ENCODE measurements at regions not wholly inside any gene's neighbourhood (a gene's known extent, or its start where the extent isn't known, plus 50 kb on each side); places are given as distances from the start of the nearest gene placed in this dataset.

- H3K4me1 ChIP-seq (replicated peaks; ENCODE audit: insufficient read depth): no peaks in the 10 kb centered on the region
- DNase-seq: no peak
- no peaks in the 10 kb centered on the region for H3K9me3 ChIP-seq (ENCODE audit: insufficient read depth, low read depth)
- H3F3A ChIP-seq (ENCODE audit: insufficient read depth, low read depth): no peaks in the 10 kb centered on the region
- intact Hi-C loops (cut with micrococcal nuclease; ENCODE audit: unreplicated experiment): no loop called here
- H3K4me2 ChIP-seq: no peak overlapping the region
- no peak overlapping the region for H3K27ac ChIP-seq
- no TSS peak for BruUV-seq (replicated peaks)
- CTCF ChIA-PET: no interaction called here
- no peaks in the 10 kb centered on the region for H3K79me2 ChIP-seq (ENCODE audit: low read depth)
- H3K4me3 ChIP-seq: no peak overlapping the region
- H3K9me2 ChIP-seq (ENCODE audit: insufficient read depth): no peaks in the 10 kb centered on the region
- no peak for TF ChIP-seq EZH2 (IDR thresholded peaks at IDR 0.05; ENCODE audit: low read depth)
- no peak for TF ChIP-seq CTCF (conservative IDR thresholded peaks at IDR 0.05)
- no peaks in the 10 kb centered on the region for H4K20me1 ChIP-seq (ENCODE audit: insufficient read depth)
- POLR2A ChIA-PET (ENCODE audit: unreplicated experiment): interaction anchor here (0.7 kb wide), 1 partner anchor 152 kb away, joined by 3 read pairs; no protein-coding TSS in a partner anchor
- H2AFZ ChIP-seq: no peak overlapping the region
- no peaks in the 10 kb centered on the region for H3K27me3 ChIP-seq (ENCODE audit: insufficient read depth, low read depth)
- H3K36me3 ChIP-seq (ENCODE audit: low read depth): no peaks in the 10 kb centered on the region
Observed at GRCh38 chr10:4576206-4576605, 249.8 kb upstream of the AKR1E2 start.

DNA sequence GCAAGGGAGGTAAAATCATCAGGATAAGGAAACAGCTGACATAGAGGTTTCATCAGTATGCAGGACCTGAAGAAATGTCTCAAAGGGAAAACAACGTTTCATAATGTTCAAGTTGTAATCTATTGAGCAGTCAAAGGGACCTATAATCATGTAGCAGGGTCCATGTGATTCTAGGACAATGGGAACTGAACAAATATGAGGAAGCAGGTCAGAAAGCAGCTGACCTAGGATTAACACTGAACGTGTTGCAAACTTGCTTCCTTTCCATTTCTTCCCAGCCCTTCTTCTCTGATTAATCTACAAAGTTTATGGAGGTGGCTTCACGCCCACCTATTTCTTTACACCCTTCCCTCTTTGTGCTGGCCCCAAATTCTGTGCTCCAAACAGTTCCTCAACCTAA is 256.9 kb upstream of the AKR1E2 start:
- no peaks in the 10 kb centered on the region for H3K4me1 ChIP-seq (replicated peaks; ENCODE audit: insufficient read depth)
- ChIA-PET POLR2A (ENCODE audit: unreplicated experiment) (no interaction called here), CTCF (no interaction called here)
- intact Hi-C loops (cut with micrococcal nuclease; ENCODE audit: unreplicated experiment): no loop called here
- H3K36me3 ChIP-seq (ENCODE audit: low read depth): no peaks in the 10 kb centered on the region
- H4K20me1 ChIP-seq (ENCODE audit: insufficient read depth): no peaks in the 10 kb centered on the region
- H3K4me3 ChIP-seq: no peak overlapping the region
- no peak overlapping the region for H3K27ac ChIP-seq
- no peaks in the 10 kb centered on the region for H3F3A ChIP-seq (ENCODE audit: insufficient read depth, low read depth)
- no peak overlapping the region for H2AFZ ChIP-seq
- DNase-seq: no peak
- TF ChIP-seq EZH2 (IDR thresholded peaks at IDR 0.05; ENCODE audit: low read depth): no peak
- no peak for TF ChIP-seq CTCF (conservative IDR thresholded peaks at IDR 0.05)
- no peaks in the 10 kb centered on the region for H3K79me2 ChIP-seq (ENCODE audit: low read depth)
- no peak overlapping the region for H3K4me2 ChIP-seq
- no TSS peak for BruUV-seq (replicated peaks)
- H3K9me2 ChIP-seq (ENCODE audit: insufficient read depth): no peaks in the 10 kb centered on the region
- no peaks in the 10 kb centered on the region for H3K9me3 ChIP-seq (ENCODE audit: insufficient read depth, low read depth)
- H3K27me3 ChIP-seq (ENCODE audit: insufficient read depth, low read depth): no peaks in the 10 kb centered on the region

GRCh38 chr10:4568731-4569130 is 257.3 kb upstream of the AKR1E2 start:
- Histone ChIP-seq H3K27me3 (ENCODE audit: insufficient read depth, low read depth) (no peaks in the 10 kb centered on the region), H3K9me2 (ENCODE audit: insufficient read depth) (no peaks in the 10 kb centered on the region), H3K4me3 (no peak overlapping the region), H3K27ac (no peak overlapping the region), H3K79me2 (ENCODE audit: low read depth) (no peaks in the 10 kb centered on the region), H4K20me1 (ENCODE audit: insufficient read depth) (no peaks in the 10 kb centered on the region), H3K9me3 (ENCODE audit: insufficient read depth, low read depth) (no peaks in the 10 kb centered on the region), H3F3A (ENCODE audit: insufficient read depth, low read depth) (no peaks in the 10 kb centered on the region), H3K4me2 (no peak overlapping the region), H3K4me1 (replicated peaks; ENCODE audit: insufficient read depth) (no peaks in the 10 kb centered on the region), H3K36me3 (ENCODE audit: low read depth) (no peaks in the 10 kb centered on the region), H2AFZ (no peak overlapping the region)
- ChIA-PET POLR2A (ENCODE audit: unreplicated experiment) (no interaction called here), CTCF (no interaction called here)
- intact Hi-C loops (cut with micrococcal nuclease; ENCODE audit: unreplicated experiment): no loop called here
- no peak for DNase-seq
- no peak for TF ChIP-seq CTCF (conservative IDR thresholded peaks at IDR 0.05)
- no peak for TF ChIP-seq EZH2 (IDR thresholded peaks at IDR 0.05; ENCODE audit: low read depth)
- BruUV-seq (replicated peaks): no TSS peak
